GM12891 (cell line): ENCODE measurements at regions not wholly inside any gene's neighbourhood (a gene's known extent, or its start where the extent isn't known, plus 50 kb on each side); places are given as distances from the start of the nearest gene placed in this dataset.

Experiments
- PAX5 ChIP-seq: IDR thresholded peaks from 2 replicates; pipeline ENCODE4 v1.6.1; 2011; ENCODE audit warnings: low read length, moderate library complexity, mild to moderate bottlenecking; ENCODE audit not compliant: insufficient read depth, severe bottlenecking
- POLR2A ChIP-seq: IDR thresholded peaks from 2 replicates; pipeline ENCODE4 v1.6.1; 2011; ENCODE audit warnings: low read depth, low read length, control low read depth
- POLR2AphosphoS5 ChIP-seq: IDR thresholded peaks from 2 replicates; pipeline ENCODE4 v1.6.1; 2011; ENCODE audit warnings: low read depth, low read length, control low read depth
- SPI1 ChIP-seq: IDR thresholded peaks from 2 replicates; pipeline ENCODE4 v1.6.1; 2011; ENCODE audit warnings: low read depth, low read length, control low read depth
- TAF1 ChIP-seq: IDR thresholded peaks from 2 replicates; pipeline ENCODE4 v1.6.1; 2011; ENCODE audit warnings: low read depth, low read length, control low read depth

DNA sequence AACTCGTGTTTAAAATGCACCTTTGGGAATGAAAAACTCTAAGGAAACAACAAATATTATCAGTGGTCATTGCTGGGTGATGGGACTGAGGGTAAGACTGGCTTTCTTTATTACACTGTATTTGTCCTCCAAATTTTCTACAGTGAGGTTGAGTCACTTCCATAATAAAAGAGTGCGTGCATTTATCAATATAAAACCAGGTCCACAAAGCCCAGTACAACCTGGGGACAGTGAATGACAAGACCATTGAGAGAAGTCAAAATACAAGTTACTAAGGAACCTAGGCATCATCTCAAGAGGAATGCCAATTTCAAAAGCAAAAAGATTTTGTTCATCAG is 76.4 kb downstream of the MAGED4 start:
- TF ChIP-seq POLR2AphosphoS5 (no peak), POLR2A (no peak), TAF1 (no peak), PAX5 (no peak), SPI1 (no peak)
